GM12891 (cell line): ENCODE measurements at regions not wholly inside any gene's neighbourhood (a gene's known extent, or its start where the extent isn't known, plus 50 kb on each side); places are given as distances from the start of the nearest gene placed in this dataset.

Experiments
- POLR2A ChIP-seq: IDR thresholded peaks from 2 replicates; pipeline ENCODE4 v1.6.1; 2011; ENCODE audit warnings: low read depth, low read length, control low read depth
- POLR2AphosphoS5 ChIP-seq: IDR thresholded peaks from 2 replicates; pipeline ENCODE4 v1.6.1; 2011; ENCODE audit warnings: low read depth, low read length, control low read depth
- POU2F2 ChIP-seq: IDR thresholded peaks from 2 replicates; pipeline ENCODE4 v1.6.1; 2011; ENCODE audit warnings: low read depth, mild to moderate bottlenecking, control low read depth, low read length, moderate library complexity
- SPI1 ChIP-seq: IDR thresholded peaks from 2 replicates; pipeline ENCODE4 v1.6.1; 2011; ENCODE audit warnings: low read depth, low read length, control low read depth

DNA sequence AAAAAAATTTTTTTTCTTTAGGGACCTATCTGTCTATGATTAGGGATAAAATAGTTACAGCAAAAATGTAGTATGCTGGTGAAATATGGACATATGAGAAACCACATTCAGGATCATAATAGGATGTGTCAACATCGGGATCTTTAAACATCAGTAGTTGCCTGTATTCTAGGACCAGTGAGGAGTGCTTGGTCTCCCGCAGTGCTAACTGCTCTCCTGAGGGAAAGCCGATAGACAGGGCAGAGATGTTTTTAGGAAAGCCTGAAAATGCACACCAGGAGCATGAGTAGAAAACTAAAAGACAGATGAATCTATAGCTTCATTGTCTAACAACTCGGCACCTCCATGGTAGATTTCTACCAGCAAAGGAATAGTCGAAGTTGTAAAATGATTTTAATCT, 178.1 kb upstream of the SMIM31 start:
- TF ChIP-seq POLR2AphosphoS5 (no peak), POLR2A (no peak), SPI1 (no peak), POU2F2 (no peak)
